GM12875 (cell line): ENCODE measurements at regions not wholly inside any gene's neighbourhood (a gene's known extent, or its start where the extent isn't known, plus 50 kb on each side); places are given as distances from the start of the nearest gene placed in this dataset.
"Not testable (repeated sequence)": the region's sequence is repeated elsewhere in the genome, so short reads cannot be mapped to it uniquely, and the experiment has no call there.

Experiments
- H3K4me3 ChIP-seq: one replicate; pipeline ENCODE4 v1.5.1; 2011; ENCODE audit warnings: low read depth, low read length, control low read depth
- CTCF ChIP-seq: IDR thresholded peaks from 2 replicates; pipeline ENCODE4 v1.5.1; 2011; ENCODE audit warnings: low read depth, mild to moderate bottlenecking, control low read depth, inconsistent platforms, low read length, moderate library complexity, borderline replicate concordance; ENCODE audit not compliant: insufficient read depth

GRCh38 chr12:102294568-102294967 is 96.9 kb upstream of the PMCH start:
- TF ChIP-seq CTCF = no peak
- H3K4me3 ChIP-seq = no peak overlapping the region

- H3K4me3 ChIP-seq = not testable (repeated sequence)
These were observed 94.1 kb upstream of the PMCH start for GRCh38 chr12:102291498-102292440.

- H3K4me3 ChIP-seq = not testable (repeated sequence)
These were observed 92.1 kb upstream of the PMCH start for GRCh38 chr12:102289702-102290101.

GRCh38 chr12:102281231-102281630 is 83.6 kb upstream of the PMCH start:
- TF ChIP-seq CTCF = no peak
- no peak overlapping the region for H3K4me3 ChIP-seq

- not testable (repeated sequence) for H3K4me3 ChIP-seq
These were observed 58.1 kb upstream of the PMCH start for GRCh38 chr12:102255687-102256086.

GRCh38 chr12:102251005-102251404 is 53.4 kb upstream of the PMCH start:
- H3K4me3 ChIP-seq = not testable (repeated sequence)

GRCh38 chr12:102249079-102249841 is 51.6 kb upstream of the PMCH start:
- no peak for TF ChIP-seq CTCF
- H3K4me3 ChIP-seq = no peak overlapping the region
